Heart right ventricle (tissue), 16 donors: ENCODE measurements at regions not wholly inside any gene's neighbourhood (a gene's known extent, or its start where the extent isn't known, plus 50 kb on each side); places are given as distances from the start of the nearest gene placed in this dataset.

ENCODE experiments used
- ATAC-seq, 8 donors: fragments of 200-7000 bp; cut with Tn5 transposase; one replicate each; pipeline ENCODE4 v1.9.1; 2020; ENCODE audit warnings: mild to moderate bottlenecking in 8 of 8, moderate library complexity in 8 of 8, moderate number of reproducible peaks in 1 of 8
- DNase-seq, 2 donors: peaks; one replicate each; pipeline ENCODE4 v3.0.0-alpha.2; 2020
- H3K27ac ChIP-seq, 10 donors: fragments of 200-600 bp; sonication (generic) in 2 of 10; one replicate each; pipeline versions ENCODE4 v1.5.0 to v1.8.0; 2020 to 2022; ENCODE audit warnings: mild to moderate bottlenecking in 3 of 10
- H3K27me3 ChIP-seq, 7 donors: fragments of 200-600 bp; one replicate each; pipeline ENCODE4 v1.8.0; 2021 to 2022; ENCODE audit warnings: mild to moderate bottlenecking in 2 of 7
- H3K36me3 ChIP-seq, 9 donors: fragments of 200-600 bp; sonication (generic) in 1 of 9; one replicate each; pipeline versions ENCODE4 v1.5.0 to v1.8.0; 2020 to 2022; ENCODE audit warnings: mild to moderate bottlenecking in 2 of 9
- H3K4me1 ChIP-seq, 9 donors: fragments of 200-600 bp; sonication (generic) in 1 of 9; one replicate each; pipeline versions ENCODE4 v1.5.0 to v1.8.0; 2020 to 2022; ENCODE audit warnings: mild to moderate bottlenecking in 4 of 9
- H3K4me3 ChIP-seq, 10 donors: fragments of 200-600 bp; sonication (generic) in 2 of 10; one replicate each; pipeline versions ENCODE4 v1.5.0 to v1.8.0; 2020 to 2022; ENCODE audit warnings: mild to moderate bottlenecking in 7 of 10, moderate library complexity in 2 of 10
- H3K9me3 ChIP-seq, 11 donors: fragments of 200-600 bp in 10 of 11; sonication (generic) in 2 of 11; one replicate each; pipeline versions ENCODE4 v1.5.0 to v1.8.0; 2013 to 2022; ENCODE audit warnings: mild to moderate bottlenecking in 2 of 11, control low read depth in 1 of 11, moderate library complexity in 1 of 11
- WGBS, 2 donors: extraction: QIAGEN DNeasy Blood & Tissue Kit; methylation state at CpG; one replicate each; pipeline ENCODE4 v1.1.7; 2013; ENCODE audit warnings: inconsistent platforms in 1 of 2; 5-methylcytosine and 5-hydroxymethylcytosine counted together
- intact Hi-C, 10 donors: fragments of 100-400 bp; cut with DNase I; formaldehyde crosslinking; loops; one replicate each; pipeline versions ENCODE4 v1.11.1 to v1.14.2; 2022
- TF ChIP-seq, protein P1 (sequence below), 9 donors: fragments of 200-600 bp; sonication (generic) in 2 of 9; IDR thresholded peaks; one replicate each; pipeline versions ENCODE4 v1.5.0 to v1.8.0; 2021 to 2022; ENCODE audit warnings: antibody characterized with exemption in 9 of 9, mild to moderate bottlenecking in 5 of 9, moderate library complexity in 1 of 9
- donor health status: Arrhythmogenic right ventricular cardiomyopathy.
- donor health status: ischemic (EF 13 %, LVEDD 7.1; RV severe dilation, severe dysfunction).
- donor health status: healthy with polysubstance abuse.
- donor health status: DM: no; HTN: yes; CAD: no.
- donor health status: DM: no; HTN: no; CAD: no.
- donor health status: ischemic (EF 25% LVEDD 6.9; RV normal size, moderate dysfunction).
- donor health status: ischemic (EF 25% LVEDD 5.7; RV mildly dilated, moderate dysfunction).
- donor health status: healthy.
- donor health status: DM: yes; HTN: yes; CAD: no.
- donor health status: Ischemic cardiomyopathy.
- donor health status: ischemic (EF 35%, LVEDD 5.7; RV mildly dilated, moderate dysfunction).
- donor health status: nonischemic (EF 11% LVEDD 7.7; RV severe dilation, severe dysfunction).
- donor health status: DM: yes; HTN: yes; CAD: no.
- donor health status: PGD.
- donor health status: ischemic (EF 29% LVEDD 5.4; RV normal size, mild dysfunction).
- donor health status: nonischemic (EF 23%, LVEDD 6.1; RV moderate dilation, normal function).

GRCh38 chr3:21859124-21860081 is 108.4 kb upstream of the ZNF385D start:
- H3K36me3 ChIP-seq, result no peaks in the 10 kb centered on the region
- ATAC-seq (peak in 3 of 8 donors; percentile 29 to 54 (median 50)), DNase-seq (no peak)
- TF ChIP-seq, protein P1, sequence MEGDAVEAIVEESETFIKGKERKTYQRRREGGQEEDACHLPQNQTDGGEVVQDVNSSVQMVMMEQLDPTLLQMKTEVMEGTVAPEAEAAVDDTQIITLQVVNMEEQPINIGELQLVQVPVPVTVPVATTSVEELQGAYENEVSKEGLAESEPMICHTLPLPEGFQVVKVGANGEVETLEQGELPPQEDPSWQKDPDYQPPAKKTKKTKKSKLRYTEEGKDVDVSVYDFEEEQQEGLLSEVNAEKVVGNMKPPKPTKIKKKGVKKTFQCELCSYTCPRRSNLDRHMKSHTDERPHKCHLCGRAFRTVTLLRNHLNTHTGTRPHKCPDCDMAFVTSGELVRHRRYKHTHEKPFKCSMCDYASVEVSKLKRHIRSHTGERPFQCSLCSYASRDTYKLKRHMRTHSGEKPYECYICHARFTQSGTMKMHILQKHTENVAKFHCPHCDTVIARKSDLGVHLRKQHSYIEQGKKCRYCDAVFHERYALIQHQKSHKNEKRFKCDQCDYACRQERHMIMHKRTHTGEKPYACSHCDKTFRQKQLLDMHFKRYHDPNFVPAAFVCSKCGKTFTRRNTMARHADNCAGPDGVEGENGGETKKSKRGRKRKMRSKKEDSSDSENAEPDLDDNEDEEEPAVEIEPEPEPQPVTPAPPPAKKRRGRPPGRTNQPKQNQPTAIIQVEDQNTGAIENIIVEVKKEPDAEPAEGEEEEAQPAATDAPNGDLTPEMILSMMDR (IDR thresholded peaks at IDR 0.05), result no peak
- WGBS, 2 donors, result 55% methylated on average over 10 of the region's 10 CpGs
- H3K4me3 ChIP-seq, result no peak overlapping the region
- H3K4me1 ChIP-seq, result peaks cover 0 to 26% (median 6%) of the 10 kb centered on the region in 9 donors
- intact Hi-C loops, result no loop called here
- no peaks in the 10 kb centered on the region for H3K9me3 ChIP-seq
- H3K27ac ChIP-seq, result peak overlapping the region in 3 of 10 donors; percentile 13 to 47 (median 19)
- no peaks in the 10 kb centered on the region for H3K27me3 ChIP-seq

- TF ChIP-seq, protein P1 (IDR thresholded peaks at IDR 0.05), result no peak
- Histone ChIP-seq H3K27ac (peak overlapping the region in 1 of 10 donors; percentile 47), H3K4me3 (no peak overlapping the region), H3K9me3 (no peaks in the 10 kb centered on the region), H3K4me1 (peaks cover 0 to 26% (median 6%) of the 10 kb centered on the region in 9 donors), H3K36me3 (no peaks in the 10 kb centered on the region), H3K27me3 (no peaks in the 10 kb centered on the region)
- no peak for DNase-seq
- no peak for ATAC-seq
- intact Hi-C loops, result no loop called here
- 55 to 71% methylated on average over 1 of the region's 1 CpG for WGBS, 2 donors
Measured at GRCh38 chr3:21860082-21860475, 109.1 kb upstream of the ZNF385D start.

DNA sequence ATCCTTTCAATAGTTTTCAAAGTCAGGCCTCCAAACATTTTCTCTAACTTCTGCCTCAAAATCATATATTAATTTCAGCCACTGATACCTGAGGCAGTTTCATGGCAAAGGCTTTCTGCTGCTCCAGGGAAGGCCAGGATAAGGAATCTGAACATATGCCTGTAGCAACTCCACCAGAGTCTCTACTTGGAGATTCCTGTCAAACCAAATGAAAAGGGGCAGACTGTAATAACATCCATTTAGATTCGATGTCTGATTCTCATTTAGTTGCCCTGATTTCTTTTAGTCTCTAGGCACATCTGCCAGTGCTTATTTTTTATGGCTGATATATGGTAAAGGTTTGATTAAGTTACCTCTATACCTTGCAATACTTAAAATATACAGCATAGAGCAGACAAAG is 109.6 kb upstream of the ZNF385D start:
- no peak for DNase-seq
- no peaks in the 10 kb centered on the region for H3K36me3 ChIP-seq
- TF ChIP-seq, protein P1 (IDR thresholded peaks at IDR 0.05), result no peak
- no peaks in the 10 kb centered on the region for H3K27me3 ChIP-seq
- no peak for ATAC-seq
- no peaks in the 10 kb centered on the region for H3K9me3 ChIP-seq
- 78 to 86% methylated on average over 1 of the region's 1 CpG for WGBS, 2 donors
- H3K4me3 ChIP-seq, result no peak overlapping the region
- intact Hi-C loops, result no loop called here
- peaks cover 0 to 26% (median 6%) of the 10 kb centered on the region in 9 donors for H3K4me1 ChIP-seq
- H3K27ac ChIP-seq, result no peak overlapping the region

DNA sequence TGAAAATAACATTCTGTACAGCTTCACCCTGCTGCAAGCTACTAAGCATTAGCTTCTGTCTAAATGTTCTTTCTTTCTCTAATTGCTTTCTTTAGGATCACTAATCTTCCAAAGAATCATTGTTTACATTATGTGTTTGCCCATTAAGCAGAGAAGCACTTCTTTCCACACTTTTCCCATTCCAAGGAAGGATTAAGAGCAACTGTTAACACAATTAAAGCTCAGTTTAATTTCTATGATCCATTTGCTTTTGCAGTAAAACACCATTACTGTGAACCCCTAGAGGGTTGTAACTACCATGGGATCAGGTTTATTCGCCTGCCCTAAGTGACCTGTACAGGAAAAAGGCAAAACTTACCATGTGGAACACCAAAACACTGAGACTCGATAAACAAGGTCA is 125.8 kb upstream of the ZNF385D start:
- WGBS, 2 donors, result 87% methylated on average over 2 of the region's 2 CpGs
- Histone ChIP-seq H3K4me1 (peaks cover 0 to 6% (median 0%) of the 10 kb centered on the region in 9 donors), H3K27ac (no peak overlapping the region)

More for the DNA sequence above, 125.8 kb upstream of the ZNF385D start:
- no peak for DNase-seq
- no peak overlapping the region for H3K4me3 ChIP-seq
- TF ChIP-seq, protein P1 (IDR thresholded peaks at IDR 0.05), result no peak
- no peaks in the 10 kb centered on the region for H3K27me3 ChIP-seq
- intact Hi-C loops, result no loop called here
- H3K9me3 ChIP-seq, result peaks cover 0 to 19% (median 7%) of the 10 kb centered on the region in 11 donors
- H3K36me3 ChIP-seq, result no peaks in the 10 kb centered on the region
- ATAC-seq, result no peak
